Osteocyte (in vitro differentiated cells): ENCODE measurements at regions not wholly inside any gene's neighbourhood (a gene's known extent, or its start where the extent isn't known, plus 50 kb on each side); places are given as distances from the start of the nearest gene placed in this dataset.

Source experiments
- DNase-seq: peaks from one replicate; pipeline ENCODE4 v3.0.0; 2021; ENCODE audit warnings: mixed read lengths; ENCODE audit not compliant: unreplicated experiment; ENCODE audit errors: extremely low spot score
- H3K27ac Mint-ChIP-seq: one replicate; pipeline ENCODE4 v1.8.0; 2021; ENCODE audit warnings: mild to moderate bottlenecking, mixed read lengths; ENCODE audit not compliant: unreplicated experiment
- H3K27me3 Mint-ChIP-seq: one replicate; pipeline ENCODE4 v1.8.0; 2021; ENCODE audit warnings: mixed read lengths; ENCODE audit not compliant: unreplicated experiment
- H3K36me3 Mint-ChIP-seq: one replicate; pipeline ENCODE4 v1.8.0; 2021; ENCODE audit warnings: mixed read lengths; ENCODE audit not compliant: unreplicated experiment
- H3K4me1 Mint-ChIP-seq: one replicate; pipeline ENCODE4 v1.8.0; 2021; ENCODE audit warnings: mixed read lengths; ENCODE audit not compliant: unreplicated experiment
- H3K4me3 Mint-ChIP-seq: one replicate; pipeline ENCODE4 v1.8.0; 2021; ENCODE audit warnings: mild to moderate bottlenecking, moderate library complexity, mixed read lengths; ENCODE audit not compliant: unreplicated experiment
- H3K9me3 Mint-ChIP-seq: one replicate; pipeline ENCODE4 v1.8.0; 2021; ENCODE audit warnings: mixed read lengths; ENCODE audit not compliant: unreplicated experiment
- TF ChIP-seq, protein P1 (sequence below): fragments of 200-600 bp; sonication (generic); IDR thresholded peaks from 2 replicates; pipeline ENCODE4 v1.5.0; 2021; ENCODE audit warnings: antibody characterized with exemption, mild to moderate bottlenecking, moderate library complexity

DNA sequence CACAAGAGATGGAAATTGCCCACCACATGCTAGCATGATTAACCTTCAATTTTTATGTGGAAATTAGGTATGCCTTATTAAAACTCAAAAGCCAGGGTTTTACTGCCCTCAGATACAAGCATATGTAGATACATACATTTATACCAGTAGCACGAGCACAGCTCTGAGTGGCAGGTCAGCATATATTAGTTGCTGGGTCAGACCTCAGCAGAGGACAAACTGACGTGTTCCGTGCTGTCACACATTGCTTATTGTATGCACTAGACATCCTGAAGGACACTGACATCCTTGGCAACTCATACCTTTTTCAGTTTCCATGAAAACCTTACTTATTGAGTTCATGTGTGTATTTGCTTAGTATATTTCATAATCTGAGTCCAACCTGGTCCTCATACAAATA lies 307.7 kb downstream of the TLE1 start:
- TF ChIP-seq, protein P1, sequence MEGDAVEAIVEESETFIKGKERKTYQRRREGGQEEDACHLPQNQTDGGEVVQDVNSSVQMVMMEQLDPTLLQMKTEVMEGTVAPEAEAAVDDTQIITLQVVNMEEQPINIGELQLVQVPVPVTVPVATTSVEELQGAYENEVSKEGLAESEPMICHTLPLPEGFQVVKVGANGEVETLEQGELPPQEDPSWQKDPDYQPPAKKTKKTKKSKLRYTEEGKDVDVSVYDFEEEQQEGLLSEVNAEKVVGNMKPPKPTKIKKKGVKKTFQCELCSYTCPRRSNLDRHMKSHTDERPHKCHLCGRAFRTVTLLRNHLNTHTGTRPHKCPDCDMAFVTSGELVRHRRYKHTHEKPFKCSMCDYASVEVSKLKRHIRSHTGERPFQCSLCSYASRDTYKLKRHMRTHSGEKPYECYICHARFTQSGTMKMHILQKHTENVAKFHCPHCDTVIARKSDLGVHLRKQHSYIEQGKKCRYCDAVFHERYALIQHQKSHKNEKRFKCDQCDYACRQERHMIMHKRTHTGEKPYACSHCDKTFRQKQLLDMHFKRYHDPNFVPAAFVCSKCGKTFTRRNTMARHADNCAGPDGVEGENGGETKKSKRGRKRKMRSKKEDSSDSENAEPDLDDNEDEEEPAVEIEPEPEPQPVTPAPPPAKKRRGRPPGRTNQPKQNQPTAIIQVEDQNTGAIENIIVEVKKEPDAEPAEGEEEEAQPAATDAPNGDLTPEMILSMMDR: no peak
- Mint-ChIP-seq H3K9me3 (no peaks in the 10 kb centered on the region), H3K4me3 (no peak overlapping the region), H3K27ac (no peak overlapping the region), H3K36me3 (no peaks in the 10 kb centered on the region), H3K4me1 (peaks cover 6% of the 10 kb centered on the region), H3K27me3 (no peaks in the 10 kb centered on the region)
- no peak for DNase-seq

DNA sequence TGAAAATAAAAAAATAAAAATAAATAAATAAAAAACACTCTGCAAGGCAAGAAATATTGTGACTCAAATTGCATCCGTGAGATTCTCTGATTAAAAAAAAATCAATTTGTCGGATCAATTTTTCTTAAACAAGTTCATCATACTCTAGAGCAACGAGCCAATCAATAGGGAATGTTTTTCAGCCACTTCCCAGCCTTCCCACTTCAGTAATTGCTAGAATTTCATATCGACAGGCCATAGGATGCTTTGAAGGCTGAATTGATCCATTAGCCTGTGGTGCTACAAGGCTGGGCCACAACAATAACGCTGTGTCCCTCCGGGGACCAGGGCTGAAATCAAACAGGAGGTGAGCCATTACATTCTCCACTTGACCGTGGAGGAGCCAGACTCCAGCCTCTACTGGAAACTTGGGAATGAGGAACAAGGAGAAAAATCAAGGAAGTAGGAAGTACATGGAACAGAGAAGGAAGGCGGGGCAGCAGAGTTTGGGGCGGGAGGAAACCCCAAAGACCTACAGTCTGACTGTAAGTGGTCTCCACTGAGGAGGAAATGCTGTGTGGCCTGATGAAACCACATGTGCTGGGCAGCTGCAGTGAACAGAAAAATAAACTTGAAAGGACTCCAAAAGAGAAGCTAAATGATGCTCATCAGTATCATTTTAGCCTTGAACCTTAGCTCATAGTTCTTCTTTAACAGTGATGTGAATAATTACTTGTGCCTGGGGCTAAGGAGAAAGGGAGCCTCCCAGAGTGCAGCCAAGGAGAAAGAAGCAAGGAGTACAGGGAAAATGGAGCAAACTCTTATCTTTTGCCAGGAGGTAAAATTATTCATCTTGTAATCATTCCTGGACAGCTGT lies 308.6 kb downstream of the TLE1 start:
- DNase-seq: no peak
- Mint-ChIP-seq H3K27me3 (no peaks in the 10 kb centered on the region), H3K4me3 (no peak overlapping the region), H3K36me3 (no peaks in the 10 kb centered on the region), H3K27ac (no peak overlapping the region), H3K9me3 (no peaks in the 10 kb centered on the region), H3K4me1 (peaks cover 6% of the 10 kb centered on the region)
- TF ChIP-seq, protein P1: no peak

DNA sequence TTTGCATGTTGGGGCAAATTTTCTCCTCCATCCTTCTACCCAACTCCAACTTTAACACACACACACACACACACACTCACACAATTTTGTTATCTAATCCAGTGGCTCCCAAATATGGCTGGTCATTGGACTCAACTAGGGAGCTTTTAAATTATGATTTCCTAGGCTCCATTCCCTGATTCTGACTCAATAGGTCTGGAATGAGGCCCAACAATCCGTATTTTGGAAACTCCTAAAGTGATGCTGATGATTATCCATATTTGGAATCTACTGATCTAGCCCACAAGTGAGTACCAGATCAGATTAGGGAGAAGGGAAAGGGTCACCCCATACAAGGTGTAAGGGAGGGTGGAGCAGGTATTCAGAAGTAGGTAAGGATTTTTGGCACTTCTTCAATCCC lies 309.7 kb downstream of the TLE1 start:
- no peaks in the 10 kb centered on the region for H3K36me3 Mint-ChIP-seq
- DNase-seq: no peak
- no peaks in the 10 kb centered on the region for H3K9me3 Mint-ChIP-seq
- no peaks in the 10 kb centered on the region for H3K27me3 Mint-ChIP-seq
- no peak overlapping the region for H3K27ac Mint-ChIP-seq
- TF ChIP-seq, protein P1: no peak
- H3K4me1 Mint-ChIP-seq: peaks cover 6% of the 10 kb centered on the region
- H3K4me3 Mint-ChIP-seq: no peak overlapping the region

DNA sequence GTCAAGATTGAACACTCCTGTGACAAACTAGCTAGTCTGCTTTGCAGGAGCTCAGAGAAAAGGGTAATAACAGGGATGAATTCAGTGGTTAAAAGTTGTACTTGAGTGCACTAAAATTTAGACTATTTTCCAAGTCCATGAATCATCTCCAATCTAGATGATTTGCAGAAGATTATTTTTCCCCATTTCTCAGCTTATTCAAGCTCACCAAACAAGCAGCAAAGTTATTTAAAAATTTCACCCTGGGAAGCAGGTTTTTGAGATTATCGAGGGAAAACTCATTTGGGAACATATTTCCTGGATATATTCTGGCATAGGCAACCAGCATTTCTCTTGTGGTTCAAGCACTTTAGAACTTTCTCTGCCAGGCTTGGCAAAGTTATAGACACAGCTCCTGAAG lies 311.4 kb downstream of the TLE1 start:
- Mint-ChIP-seq H3K9me3 (no peaks in the 10 kb centered on the region), H3K36me3 (no peaks in the 10 kb centered on the region), H3K27ac (no peak overlapping the region), H3K27me3 (no peaks in the 10 kb centered on the region), H3K4me3 (no peak overlapping the region), H3K4me1 (peaks cover 6% of the 10 kb centered on the region)
- TF ChIP-seq, protein P1: no peak
- no peak for DNase-seq

DNA sequence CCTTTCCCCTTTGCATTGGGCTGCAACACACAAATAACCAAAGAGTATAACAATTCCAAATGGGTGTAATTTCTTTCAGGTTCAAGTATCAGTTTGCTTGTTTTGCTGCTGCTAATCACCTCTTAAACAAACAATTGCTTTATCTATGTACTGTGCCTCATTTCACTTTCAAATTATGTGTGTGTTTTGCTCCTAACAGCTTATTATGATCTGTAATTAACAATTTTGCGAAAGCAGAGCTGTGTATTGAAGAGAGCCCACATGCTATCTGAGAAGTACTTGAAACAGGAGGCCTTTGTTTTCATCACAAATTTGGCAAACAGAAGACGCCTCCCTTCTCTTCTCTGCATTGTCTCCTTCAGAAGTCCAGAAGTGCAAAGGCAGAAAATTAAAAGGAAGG lies 312.0 kb downstream of the TLE1 start:
- no peaks in the 10 kb centered on the region for H3K36me3 Mint-ChIP-seq
- TF ChIP-seq, protein P1: no peak
- no peaks in the 10 kb centered on the region for H3K9me3 Mint-ChIP-seq
- DNase-seq: no peak
- H3K4me3 Mint-ChIP-seq: no peak overlapping the region
- peaks cover 6% of the 10 kb centered on the region for H3K4me1 Mint-ChIP-seq
- no peaks in the 10 kb centered on the region for H3K27me3 Mint-ChIP-seq
- no peak overlapping the region for H3K27ac Mint-ChIP-seq
